HFFc6 (cell line): ENCODE measurements at regions not wholly inside any gene's neighbourhood (a gene's known extent, or its start where the extent isn't known, plus 50 kb on each side); places are given as distances from the start of the nearest gene placed in this dataset.

Experiments
- DNase-seq: peaks from one replicate; pipeline ENCODE4 v3.0.0-alpha.2; 2018
- H3K27ac Mint-ChIP-seq: 2 replicates; pipeline ENCODE4 v1.8.0; 2020; ENCODE audit warnings: mild to moderate bottlenecking, mixed read lengths
- H3K27me3 Mint-ChIP-seq: 2 replicates; pipeline ENCODE4 v1.8.0; 2021; ENCODE audit warnings: mild to moderate bottlenecking, moderate library complexity, mixed read lengths; ENCODE audit not compliant: insufficient read depth
- H3K36me3 Mint-ChIP-seq: 2 replicates; pipeline ENCODE4 v1.8.0; 2021; ENCODE audit warnings: low read depth, mixed read lengths
- H3K4me1 Mint-ChIP-seq: 2 replicates; pipeline ENCODE4 v1.8.0; 2020; ENCODE audit warnings: low read depth, mixed read lengths
- H3K4me3 Mint-ChIP-seq: 2 replicates; pipeline ENCODE4 v1.8.0; 2020; ENCODE audit warnings: mild to moderate bottlenecking, moderate library complexity, mixed read lengths
- H3K9me3 Mint-ChIP-seq: 2 replicates; pipeline ENCODE4 v1.8.0; 2020; ENCODE audit warnings: mild to moderate bottlenecking, mixed read lengths
- TF ChIP-seq, protein P1 (sequence below): fragments of 200-600 bp; sonication (generic); IDR thresholded peaks from 2 replicates; pipeline ENCODE4 v1.5.0; 2021; ENCODE audit warnings: antibody characterized with exemption, mild to moderate bottlenecking

DNA sequence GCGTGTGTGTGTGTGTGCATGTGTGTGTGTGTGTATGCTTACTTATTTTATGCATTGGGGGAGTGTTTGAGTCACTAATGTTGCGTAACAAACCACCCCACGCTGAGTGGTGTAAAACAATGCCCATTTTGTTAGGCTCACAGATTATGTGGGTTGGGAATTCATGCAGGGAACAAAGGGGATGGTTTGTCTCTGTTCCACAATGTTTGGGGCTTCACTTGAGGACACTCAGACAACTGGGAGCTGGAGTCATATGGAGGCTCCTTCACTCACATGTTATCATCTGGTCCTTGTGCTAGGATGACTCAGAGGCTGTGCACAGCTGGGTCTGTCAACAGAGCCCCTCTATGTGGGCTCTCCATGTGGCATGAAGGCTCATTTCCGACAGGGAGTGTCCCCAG lies 51.3 kb upstream of the LARGE1 start:
- H3K27me3 Mint-ChIP-seq = no peaks in the 10 kb centered on the region; the same call in none of the 2 replicates
- TF ChIP-seq, protein P1, sequence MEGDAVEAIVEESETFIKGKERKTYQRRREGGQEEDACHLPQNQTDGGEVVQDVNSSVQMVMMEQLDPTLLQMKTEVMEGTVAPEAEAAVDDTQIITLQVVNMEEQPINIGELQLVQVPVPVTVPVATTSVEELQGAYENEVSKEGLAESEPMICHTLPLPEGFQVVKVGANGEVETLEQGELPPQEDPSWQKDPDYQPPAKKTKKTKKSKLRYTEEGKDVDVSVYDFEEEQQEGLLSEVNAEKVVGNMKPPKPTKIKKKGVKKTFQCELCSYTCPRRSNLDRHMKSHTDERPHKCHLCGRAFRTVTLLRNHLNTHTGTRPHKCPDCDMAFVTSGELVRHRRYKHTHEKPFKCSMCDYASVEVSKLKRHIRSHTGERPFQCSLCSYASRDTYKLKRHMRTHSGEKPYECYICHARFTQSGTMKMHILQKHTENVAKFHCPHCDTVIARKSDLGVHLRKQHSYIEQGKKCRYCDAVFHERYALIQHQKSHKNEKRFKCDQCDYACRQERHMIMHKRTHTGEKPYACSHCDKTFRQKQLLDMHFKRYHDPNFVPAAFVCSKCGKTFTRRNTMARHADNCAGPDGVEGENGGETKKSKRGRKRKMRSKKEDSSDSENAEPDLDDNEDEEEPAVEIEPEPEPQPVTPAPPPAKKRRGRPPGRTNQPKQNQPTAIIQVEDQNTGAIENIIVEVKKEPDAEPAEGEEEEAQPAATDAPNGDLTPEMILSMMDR = no peak
- H3K9me3 Mint-ChIP-seq = peaks cover 59% of the 10 kb centered on the region
- H3K36me3 Mint-ChIP-seq = peaks cover 5% of the 10 kb centered on the region; the same call in 1 of the 2 replicates
- DNase-seq = no peak
- no peaks in the 10 kb centered on the region for H3K4me1 Mint-ChIP-seq
- no peak overlapping the region for H3K27ac Mint-ChIP-seq
- no peak overlapping the region for H3K4me3 Mint-ChIP-seq

DNA sequence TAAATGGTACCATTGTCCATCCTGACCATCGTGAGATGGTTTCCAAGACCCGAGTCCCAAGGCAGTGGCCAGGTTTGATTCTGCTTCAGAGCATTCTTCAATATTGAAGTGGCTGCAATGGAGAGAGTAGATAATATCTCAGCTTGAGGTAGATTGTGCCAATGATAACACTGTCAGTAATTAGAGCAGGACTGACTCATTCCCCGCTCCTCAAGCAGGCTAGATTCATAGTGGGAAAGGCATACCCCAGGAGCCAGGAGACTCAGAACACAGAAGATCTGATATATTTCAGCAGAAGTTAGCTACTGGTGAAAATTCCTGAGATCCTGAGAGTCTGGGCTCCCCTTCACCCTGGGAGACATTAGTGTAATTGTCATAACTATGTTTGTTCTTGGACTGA lies 55.6 kb upstream of the LARGE1 start:
- H3K4me3 Mint-ChIP-seq = no peak overlapping the region
- DNase-seq = no peak
- peaks cover 58% of the 10 kb centered on the region for H3K9me3 Mint-ChIP-seq
- no peak overlapping the region for H3K27ac Mint-ChIP-seq
- no peaks in the 10 kb centered on the region; the same call in none of the 2 replicates for H3K27me3 Mint-ChIP-seq
- H3K4me1 Mint-ChIP-seq = no peaks in the 10 kb centered on the region
- TF ChIP-seq, protein P1 = no peak
- H3K36me3 Mint-ChIP-seq = peaks cover 5% of the 10 kb centered on the region; the same call in 1 of the 2 replicates

DNA sequence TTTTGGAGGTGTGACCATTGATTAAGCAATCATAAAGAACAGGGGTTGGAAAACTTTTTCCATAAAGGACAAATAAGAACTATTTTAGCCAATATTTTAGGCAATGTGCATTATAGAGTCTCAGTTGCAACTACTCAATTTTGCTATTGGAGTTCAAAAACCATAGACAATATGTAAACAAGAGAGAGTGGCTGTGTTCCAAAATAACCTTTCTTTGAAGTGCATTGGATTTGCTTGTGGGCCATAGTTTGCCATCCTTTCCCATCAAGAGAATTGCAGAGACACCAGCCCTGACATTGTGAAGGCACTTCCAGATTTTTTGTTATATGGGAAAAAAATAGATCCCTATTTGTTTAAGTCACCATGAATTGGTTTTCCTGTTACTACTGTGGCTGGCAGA lies 63.3 kb upstream of the LARGE1 start:
- H3K36me3 Mint-ChIP-seq = peaks cover 10% of the 10 kb centered on the region; the same call in 1 of the 2 replicates
- DNase-seq = no peak
- no peak overlapping the region for H3K4me3 Mint-ChIP-seq
- TF ChIP-seq, protein P1 = no peak
- H3K4me1 Mint-ChIP-seq = no peaks in the 10 kb centered on the region
- no peak overlapping the region for H3K27ac Mint-ChIP-seq
- H3K27me3 Mint-ChIP-seq = no peaks in the 10 kb centered on the region
- peaks cover 64% of the 10 kb centered on the region for H3K9me3 Mint-ChIP-seq

DNA sequence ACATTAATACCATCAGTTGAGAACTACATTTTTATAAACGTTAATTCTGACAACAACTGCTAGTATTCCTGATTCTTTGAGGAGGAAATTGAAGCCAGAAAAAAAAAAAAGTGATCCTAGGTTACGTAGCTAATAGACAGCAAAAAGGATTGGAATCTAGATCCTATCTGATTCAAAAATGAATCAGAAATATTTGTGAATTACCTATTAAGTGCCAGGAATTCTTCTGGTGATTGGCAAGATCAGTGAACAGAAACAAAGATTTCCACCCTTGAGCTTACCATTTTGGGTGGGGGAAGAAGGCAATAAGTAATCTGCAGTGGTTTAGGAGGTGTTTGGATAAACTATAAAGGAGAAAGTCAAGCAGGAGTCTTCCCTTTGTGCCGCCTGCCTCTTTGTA lies 63.9 kb upstream of the LARGE1 start:
- Mint-ChIP-seq H3K27ac (no peak overlapping the region), H3K9me3 (peaks cover 59% of the 10 kb centered on the region), H3K27me3 (no peaks in the 10 kb centered on the region), H3K4me1 (no peaks in the 10 kb centered on the region), H3K36me3 (peaks cover 10% of the 10 kb centered on the region; the same call in 1 of the 2 replicates), H3K4me3 (no peak overlapping the region)
- DNase-seq = no peak
- TF ChIP-seq, protein P1 = no peak

DNA sequence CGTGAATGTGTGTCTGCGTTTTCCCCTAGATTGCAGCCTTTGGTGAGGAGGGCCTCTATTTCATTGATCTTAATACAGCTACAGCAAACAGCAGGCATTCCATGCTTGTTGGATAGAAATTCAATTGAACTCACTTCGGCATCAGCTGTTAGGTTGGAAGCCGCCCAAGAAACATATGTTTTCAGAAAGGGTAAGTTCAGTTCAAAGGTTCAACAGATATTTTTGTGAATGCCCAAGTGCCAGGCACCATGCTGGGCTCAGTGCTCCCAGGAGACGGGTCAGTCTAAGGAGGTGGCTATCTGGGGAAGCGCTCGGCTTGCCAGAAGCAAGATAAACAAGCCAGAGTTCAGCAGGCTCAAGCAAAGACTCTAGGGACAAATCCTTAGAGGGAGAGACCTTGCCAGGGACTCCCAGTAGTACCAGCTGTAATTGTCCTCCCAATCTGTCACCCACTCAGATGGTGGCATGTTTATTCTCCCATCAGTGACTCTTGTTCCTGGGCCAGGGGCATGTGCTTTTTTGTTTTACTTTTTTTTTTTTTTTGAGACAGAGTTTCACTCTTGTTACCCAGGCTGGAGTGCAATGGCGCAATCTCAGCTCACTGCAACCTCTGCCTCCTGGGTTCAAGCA lies 64.5 kb upstream of the LARGE1 start:
- Mint-ChIP-seq H3K36me3 (peaks cover 10% of the 10 kb centered on the region; the same call in 1 of the 2 replicates), H3K27me3 (no peaks in the 10 kb centered on the region), H3K4me3 (no peak overlapping the region), H3K9me3 (peaks cover 56% of the 10 kb centered on the region), H3K4me1 (no peaks in the 10 kb centered on the region), H3K27ac (no peak overlapping the region)
- TF ChIP-seq, protein P1 = no peak
- no peak for DNase-seq
